GM18870 (cell line): ENCODE measurements at regions not wholly inside any gene's neighbourhood (a gene's known extent, or its start where the extent isn't known, plus 50 kb on each side); places are given as distances from the start of the nearest gene placed in this dataset.

Source experiments
- ATAC-seq: cut with Tn5 transposase; IDR thresholded peaks from one replicate; pipeline ENCODE4 v1.9.1; 2021; ENCODE audit warnings: moderate library complexity; ENCODE audit not compliant: unreplicated experiment

GRCh38 chr1:75074831-75075395 lies 59.3 kb upstream of the LHX8 start:
- no peak for ATAC-seq

GRCh38 chr1:75079538-75080290 lies 54.5 kb upstream of the LHX8 start:
- no peak for ATAC-seq

DNA sequence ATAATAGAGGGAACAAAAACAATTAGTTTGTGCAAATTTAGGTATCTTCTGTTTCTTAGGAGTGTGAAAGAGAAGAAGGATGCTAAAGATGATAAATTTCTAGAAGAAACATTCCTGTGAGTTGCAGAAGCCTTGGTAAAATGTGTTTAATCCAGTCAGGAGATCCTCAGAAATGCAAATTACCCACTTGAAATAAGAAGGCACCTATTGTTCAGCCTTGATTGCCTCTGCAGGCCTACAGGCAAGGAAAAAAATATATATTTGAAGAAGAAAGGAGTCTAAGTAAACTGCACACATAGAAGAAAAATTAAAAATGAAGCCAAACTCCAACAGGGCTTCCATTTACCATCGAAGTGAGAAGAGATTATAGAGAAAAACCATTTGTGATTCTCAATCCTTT lies 51.0 kb upstream of the LHX8 start:
- ATAC-seq, result no peak

DNA sequence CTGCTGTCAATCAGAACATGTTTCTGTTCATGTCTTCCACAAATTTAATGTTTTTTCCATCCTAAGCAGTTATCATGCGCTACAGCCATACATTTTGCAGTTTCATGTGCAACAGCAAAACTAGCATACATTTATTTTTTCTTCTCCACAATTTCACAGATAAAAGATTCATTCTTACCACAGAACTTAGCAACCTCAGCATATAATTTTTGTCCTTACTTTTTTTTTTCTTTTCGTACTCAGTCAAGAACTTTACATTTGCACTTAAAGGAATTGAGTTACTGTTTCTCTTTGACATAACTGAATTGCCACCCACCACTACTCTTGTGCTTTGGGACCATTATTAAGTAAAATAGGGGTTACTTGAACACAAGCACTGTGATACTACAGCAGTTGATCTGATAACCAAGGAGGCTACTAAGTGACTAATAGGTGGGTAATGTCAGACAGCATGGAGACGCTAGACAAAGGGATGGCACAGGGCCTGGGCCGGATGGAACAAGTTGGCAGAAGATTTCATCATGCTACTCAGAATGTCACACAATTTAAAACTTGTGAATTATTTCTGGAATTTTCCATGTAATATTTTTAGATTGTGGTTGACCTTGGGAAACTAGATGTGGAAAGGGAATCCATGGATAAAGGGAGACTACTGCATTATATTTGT lies 50.2 kb upstream of the LHX8 start:
- no peak for ATAC-seq
